ENCODE measurements at regions not wholly inside any gene's neighbourhood (a gene's known extent, or its start where the extent isn't known, plus 50 kb on each side); places are given as distances from the start of the nearest gene placed in this dataset.

DNA sequence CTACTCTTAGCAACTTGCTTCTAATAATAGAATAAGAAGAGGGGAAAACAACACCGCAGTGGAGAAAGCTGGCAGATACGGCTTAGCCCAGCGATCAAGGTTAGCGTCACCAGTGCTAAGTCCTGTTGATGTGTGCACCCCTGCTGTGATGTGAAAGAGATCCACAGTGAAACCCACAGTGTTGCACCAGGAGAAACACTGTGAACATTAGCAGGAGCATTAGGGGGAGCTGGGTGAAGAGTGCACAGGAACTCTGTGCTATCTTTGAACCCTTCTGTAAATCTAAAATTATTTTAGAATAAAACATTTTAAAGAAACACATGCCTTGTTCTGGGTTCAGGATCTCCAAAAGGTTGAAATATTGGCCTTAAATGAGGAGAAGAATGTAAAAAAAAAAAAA is 154.1 kb upstream of the UNC5B start:
- in situ Hi-C loops (cut with HindIII; ENCODE audit: low pct_unique_long_range_greater_than_20kb, low sequenced_read_pairs), result no loop called here
- H3K27me3 ChIP-seq (ENCODE audit: control insufficient read depth, insufficient read depth, low read length), result peaks cover 13% of the 10 kb centered on the region
- H3K4me3 ChIP-seq (ENCODE audit: low read depth in 2 of 2, low read length in 2 of 2), result no peak overlapping the region
- H3K9me3 ChIP-seq (ENCODE audit: control insufficient read depth, insufficient read depth, low read depth, low read length), result no peaks in the 10 kb centered on the region
- DNase-seq (ENCODE audit: low read depth, low spot score) (no peak), ATAC-seq (no peak)
- H3K27ac ChIP-seq (ENCODE audit: low read length), result no peak overlapping the region
- ChIA-PET CTCF (no interaction called here), POLR2A (interaction anchor here (0.6 kb wide), 1 partner anchor 469 kb away, joined by 5 read pairs; no protein-coding TSS in a partner anchor)
- intact Hi-C loops (cut with micrococcal nuclease; ENCODE audit: unreplicated experiment), result no loop called here
- no TSS peak for BruUV-seq (replicated peaks)
- no peaks in the 10 kb centered on the region; the same call in 1 of the 2 replicates for H3K4me1 ChIP-seq (ENCODE audit: control insufficient read depth, insufficient read depth, low read length)
- TF ChIP-seq, protein P1, sequence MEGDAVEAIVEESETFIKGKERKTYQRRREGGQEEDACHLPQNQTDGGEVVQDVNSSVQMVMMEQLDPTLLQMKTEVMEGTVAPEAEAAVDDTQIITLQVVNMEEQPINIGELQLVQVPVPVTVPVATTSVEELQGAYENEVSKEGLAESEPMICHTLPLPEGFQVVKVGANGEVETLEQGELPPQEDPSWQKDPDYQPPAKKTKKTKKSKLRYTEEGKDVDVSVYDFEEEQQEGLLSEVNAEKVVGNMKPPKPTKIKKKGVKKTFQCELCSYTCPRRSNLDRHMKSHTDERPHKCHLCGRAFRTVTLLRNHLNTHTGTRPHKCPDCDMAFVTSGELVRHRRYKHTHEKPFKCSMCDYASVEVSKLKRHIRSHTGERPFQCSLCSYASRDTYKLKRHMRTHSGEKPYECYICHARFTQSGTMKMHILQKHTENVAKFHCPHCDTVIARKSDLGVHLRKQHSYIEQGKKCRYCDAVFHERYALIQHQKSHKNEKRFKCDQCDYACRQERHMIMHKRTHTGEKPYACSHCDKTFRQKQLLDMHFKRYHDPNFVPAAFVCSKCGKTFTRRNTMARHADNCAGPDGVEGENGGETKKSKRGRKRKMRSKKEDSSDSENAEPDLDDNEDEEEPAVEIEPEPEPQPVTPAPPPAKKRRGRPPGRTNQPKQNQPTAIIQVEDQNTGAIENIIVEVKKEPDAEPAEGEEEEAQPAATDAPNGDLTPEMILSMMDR (IDR thresholded peaks at IDR 0.05), result no peak
- TF ChIP-seq, protein P2, sequence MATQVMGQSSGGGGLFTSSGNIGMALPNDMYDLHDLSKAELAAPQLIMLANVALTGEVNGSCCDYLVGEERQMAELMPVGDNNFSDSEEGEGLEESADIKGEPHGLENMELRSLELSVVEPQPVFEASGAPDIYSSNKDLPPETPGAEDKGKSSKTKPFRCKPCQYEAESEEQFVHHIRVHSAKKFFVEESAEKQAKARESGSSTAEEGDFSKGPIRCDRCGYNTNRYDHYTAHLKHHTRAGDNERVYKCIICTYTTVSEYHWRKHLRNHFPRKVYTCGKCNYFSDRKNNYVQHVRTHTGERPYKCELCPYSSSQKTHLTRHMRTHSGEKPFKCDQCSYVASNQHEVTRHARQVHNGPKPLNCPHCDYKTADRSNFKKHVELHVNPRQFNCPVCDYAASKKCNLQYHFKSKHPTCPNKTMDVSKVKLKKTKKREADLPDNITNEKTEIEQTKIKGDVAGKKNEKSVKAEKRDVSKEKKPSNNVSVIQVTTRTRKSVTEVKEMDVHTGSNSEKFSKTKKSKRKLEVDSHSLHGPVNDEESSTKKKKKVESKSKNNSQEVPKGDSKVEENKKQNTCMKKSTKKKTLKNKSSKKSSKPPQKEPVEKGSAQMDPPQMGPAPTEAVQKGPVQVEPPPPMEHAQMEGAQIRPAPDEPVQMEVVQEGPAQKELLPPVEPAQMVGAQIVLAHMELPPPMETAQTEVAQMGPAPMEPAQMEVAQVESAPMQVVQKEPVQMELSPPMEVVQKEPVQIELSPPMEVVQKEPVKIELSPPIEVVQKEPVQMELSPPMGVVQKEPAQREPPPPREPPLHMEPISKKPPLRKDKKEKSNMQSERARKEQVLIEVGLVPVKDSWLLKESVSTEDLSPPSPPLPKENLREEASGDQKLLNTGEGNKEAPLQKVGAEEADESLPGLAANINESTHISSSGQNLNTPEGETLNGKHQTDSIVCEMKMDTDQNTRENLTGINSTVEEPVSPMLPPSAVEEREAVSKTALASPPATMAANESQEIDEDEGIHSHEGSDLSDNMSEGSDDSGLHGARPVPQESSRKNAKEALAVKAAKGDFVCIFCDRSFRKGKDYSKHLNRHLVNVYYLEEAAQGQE (IDR thresholded peaks at IDR 0.05; ENCODE audit: insufficient read depth in 1 of 2, low read depth in 2 of 2, low read length in 1 of 2), result no peak
- TF ChIP-seq SIN3A (IDR thresholded peaks at IDR 0.05; ENCODE audit: borderline replicate concordance, insufficient read depth, low read depth, low read length) (no peak), TCF7L2 (IDR thresholded peaks at IDR 0.05; ENCODE audit: low read depth, low read length) (no peak), POLR2AphosphoS5 (IDR thresholded peaks at IDR 0.05; ENCODE audit: low read depth, low read length) (no peak)
- H3K36me3 ChIP-seq (ENCODE audit: control insufficient read depth, insufficient read depth, low read length), result no peaks in the 10 kb centered on the region

DNA sequence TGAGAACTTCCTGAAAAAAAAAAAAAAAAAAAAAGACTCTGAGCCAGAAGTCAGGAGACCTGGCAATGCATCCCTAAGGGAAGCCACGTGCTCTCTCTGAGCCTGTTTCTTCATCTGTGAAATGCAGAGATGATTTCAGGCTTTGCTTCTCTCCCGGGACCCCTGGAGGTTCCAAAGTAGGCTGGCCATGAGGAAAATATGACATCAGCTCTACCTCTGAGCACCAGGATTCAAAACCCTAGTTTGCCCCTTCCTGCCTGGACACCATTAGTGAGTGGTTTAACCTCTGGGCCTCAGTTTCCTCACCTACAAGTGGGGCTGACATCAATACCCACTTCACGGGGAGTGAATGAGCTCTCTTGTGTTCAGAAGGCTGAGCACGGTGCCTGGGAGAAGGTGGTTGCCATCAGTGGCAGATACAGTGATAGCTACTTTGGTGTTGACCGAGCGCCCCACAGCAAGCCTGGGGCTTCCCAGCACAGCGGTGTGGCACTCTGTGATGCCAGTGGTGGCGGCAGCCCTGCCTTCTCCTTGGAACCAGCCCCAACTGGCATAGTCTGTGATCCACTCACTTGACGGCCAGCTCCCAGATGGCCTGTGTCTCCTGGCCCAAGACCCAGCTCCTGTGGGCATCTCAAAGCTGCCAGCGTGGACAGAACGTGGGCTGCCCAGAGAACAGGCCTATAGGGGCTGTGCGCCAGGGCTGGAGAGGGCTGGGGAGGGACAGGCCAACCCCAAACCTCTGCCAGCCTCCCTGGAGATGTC is 153.1 kb upstream of the UNC5B start:
- Histone ChIP-seq H3K4me3 (ENCODE audit: low read depth in 2 of 2, low read length in 2 of 2) (no peak overlapping the region), H3K4me1 (ENCODE audit: control insufficient read depth, insufficient read depth, low read length) (no peaks in the 10 kb centered on the region; the same call in 1 of the 2 replicates), H3K27me3 (ENCODE audit: control insufficient read depth, insufficient read depth, low read length) (peaks cover 13% of the 10 kb centered on the region), H3K9me3 (ENCODE audit: control insufficient read depth, insufficient read depth, low read depth, low read length) (no peaks in the 10 kb centered on the region), H3K36me3 (ENCODE audit: control insufficient read depth, insufficient read depth, low read length) (no peaks in the 10 kb centered on the region), H3K27ac (ENCODE audit: low read length) (no peak overlapping the region)
- POLR2A ChIA-PET, result interaction anchor here (0.5 to 0.6 kb wide), 2 partner anchors 468 to 598 kb away, joined by 3 to 5 read pairs; no protein-coding TSS in a partner anchor
- TF ChIP-seq, protein P2 (IDR thresholded peaks at IDR 0.05; ENCODE audit: insufficient read depth in 1 of 2, low read depth in 2 of 2, low read length in 1 of 2), result no peak
- TF ChIP-seq, protein P1 (IDR thresholded peaks at IDR 0.05), result no peak
- TF ChIP-seq SIN3A (IDR thresholded peaks at IDR 0.05; ENCODE audit: borderline replicate concordance, insufficient read depth, low read depth, low read length), result no peak
- no peak for TF ChIP-seq POLR2AphosphoS5 (IDR thresholded peaks at IDR 0.05; ENCODE audit: low read depth, low read length)
- TF ChIP-seq TCF7L2 (IDR thresholded peaks at IDR 0.05; ENCODE audit: low read depth, low read length), result no peak
- no peak for DNase-seq (ENCODE audit: low read depth, low spot score)
- intact Hi-C loops (cut with micrococcal nuclease; ENCODE audit: unreplicated experiment) (no loop called here), in situ Hi-C loops (cut with HindIII; ENCODE audit: low pct_unique_long_range_greater_than_20kb, low sequenced_read_pairs) (no loop called here)
- CTCF ChIA-PET, result no interaction called here
- ATAC-seq, result no peak
- BruUV-seq (replicated peaks), result no TSS peak

All from Panc1 (cell line).